HG03378 (cell line): ENCODE measurements at regions not wholly inside any gene's neighbourhood (a gene's known extent, or its start where the extent isn't known, plus 50 kb on each side); places are given as distances from the start of the nearest gene placed in this dataset.
"Not testable (repeated sequence)": the region's sequence is repeated elsewhere in the genome, so short reads cannot be mapped to it uniquely, and the experiment has no call there.

ENCODE experiments used
- ATAC-seq: cut with Tn5 transposase; IDR thresholded peaks from one replicate; pipeline ENCODE4 v1.9.1; 2021; ENCODE audit warnings: mild to moderate bottlenecking, moderate library complexity; ENCODE audit not compliant: unreplicated experiment

- ATAC-seq, result no peak
Observed at GRCh38 chr12:87439990-87440827, 589.0 kb downstream of the C12orf50 start.

DNA sequence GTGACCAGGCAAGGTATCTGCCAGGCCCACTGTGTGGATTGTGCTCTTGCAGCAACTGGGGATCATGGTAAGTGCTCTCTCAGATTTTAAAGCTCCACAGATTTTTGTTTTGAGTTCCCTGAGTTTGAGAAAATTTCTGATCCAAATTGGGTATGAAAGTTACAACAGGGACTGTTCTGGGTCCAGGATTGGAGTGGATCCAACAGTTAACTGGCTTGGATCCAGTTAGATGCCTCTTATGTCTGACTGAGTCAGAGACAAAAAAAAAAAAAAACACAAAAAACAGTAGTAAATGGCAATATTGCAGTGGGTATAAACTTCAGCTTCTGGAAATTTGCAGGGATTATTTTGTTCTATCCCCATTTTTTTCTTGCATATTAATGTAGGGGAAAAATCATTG is 598.8 kb downstream of the C12orf50 start:
- no peak for ATAC-seq

GRCh38 chr12:87428701-87429277 is 600.4 kb downstream of the C12orf50 start:
- no peak for ATAC-seq

GRCh38 chr12:87427770-87428169 is 601.4 kb downstream of the C12orf50 start:
- ATAC-seq, result no peak

DNA sequence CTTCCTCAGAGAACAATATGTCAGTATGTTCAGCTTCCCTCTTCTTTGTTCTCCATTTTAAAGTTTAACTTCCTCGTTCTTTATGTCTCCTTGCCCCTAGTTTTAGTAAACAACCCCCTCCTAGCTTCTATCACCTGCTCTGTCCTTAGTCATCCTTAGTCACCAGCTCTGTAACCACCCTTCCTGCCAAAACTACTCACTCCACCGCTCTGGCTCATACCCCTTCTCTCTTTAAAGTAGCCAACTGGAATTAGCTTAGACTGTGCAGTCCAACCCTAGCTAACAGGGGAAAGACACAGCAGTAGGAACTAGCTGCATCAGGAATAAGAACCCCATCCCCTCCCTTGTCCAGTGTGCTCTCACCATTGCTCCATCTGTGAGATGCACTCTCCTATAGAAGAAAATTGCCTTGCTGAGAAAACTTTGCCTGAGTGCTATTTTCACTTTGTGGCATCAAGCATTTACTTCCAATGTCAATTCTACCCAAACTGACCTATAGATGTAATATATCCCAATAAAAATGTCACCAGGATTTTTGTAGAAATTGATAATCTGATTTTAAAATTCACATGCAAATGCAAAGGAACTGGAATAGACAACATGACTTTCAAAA is 603.2 kb downstream of the C12orf50 start:
- ATAC-seq, result no peak

DNA sequence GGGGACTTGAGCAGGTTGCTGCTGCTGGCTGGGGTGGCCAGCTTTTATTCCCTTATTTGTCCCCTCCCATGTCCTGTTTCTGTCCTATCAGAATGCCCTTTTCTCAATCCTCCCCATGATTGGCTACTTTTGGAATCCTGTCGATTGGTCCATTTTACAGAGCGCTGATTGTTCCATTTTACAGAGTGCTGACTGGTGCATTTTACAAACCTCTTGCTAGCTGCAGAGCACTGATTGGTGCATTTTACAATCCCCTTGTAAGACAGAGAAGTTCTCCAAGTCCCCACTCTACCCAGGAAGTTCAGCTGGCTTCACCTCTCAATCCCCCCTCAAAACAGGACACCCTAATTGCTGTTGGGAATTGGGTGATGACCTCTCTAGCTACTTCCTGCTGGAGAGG is 608.0 kb downstream of the C12orf50 start:
- not testable (repeated sequence) for ATAC-seq

DNA sequence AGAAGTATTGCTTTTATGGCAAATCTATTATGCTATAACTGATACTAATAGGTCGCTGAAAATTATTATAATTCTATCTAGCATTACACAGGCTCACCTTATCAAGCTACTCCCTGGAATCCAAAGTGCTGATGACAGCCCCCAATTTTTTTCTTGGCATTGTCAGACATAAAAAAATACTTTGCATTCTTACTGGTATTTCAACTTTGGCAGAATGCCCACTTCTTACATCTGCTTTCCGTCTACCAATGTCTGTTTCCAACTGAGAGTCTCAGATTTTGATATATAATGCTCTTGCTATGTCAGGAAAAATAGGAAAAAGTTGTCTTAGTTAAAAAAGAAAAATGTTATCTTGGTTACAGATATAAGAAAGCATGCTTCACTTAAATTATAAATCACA is 615.4 kb downstream of the C12orf50 start:
- ATAC-seq, result no peak

- ATAC-seq, result no peak
Observed at GRCh38 chr12:87406926-87407325, 622.3 kb downstream of the C12orf50 start.

GRCh38 chr12:87405918-87406317 is 623.3 kb downstream of the C12orf50 start:
- no peak for ATAC-seq

GRCh38 chr12:87394168-87394567 is 635.0 kb downstream of the C12orf50 start:
- not testable (repeated sequence) for ATAC-seq

- ATAC-seq, result no peak
Observed at GRCh38 chr12:87388376-87388775, 640.8 kb downstream of the C12orf50 start.

DNA sequence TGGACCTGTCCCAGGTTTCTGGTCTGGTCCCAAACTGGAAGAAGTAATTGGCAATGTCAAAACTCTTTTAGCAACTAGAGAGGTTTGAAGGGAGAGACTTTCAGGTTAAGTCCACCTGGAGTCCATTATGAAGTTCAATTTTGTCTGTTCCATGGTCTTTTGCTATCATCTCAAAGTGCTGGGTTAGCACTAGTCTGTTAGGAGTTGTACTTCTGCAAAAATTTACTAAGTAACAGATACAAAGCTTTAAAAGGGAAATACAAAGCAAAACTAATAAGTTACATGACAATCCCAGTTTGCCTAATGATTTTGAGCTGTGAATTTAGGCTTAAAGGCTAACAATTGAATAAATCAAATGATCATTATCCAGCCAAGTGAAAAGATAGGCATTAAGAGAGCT is 643.9 kb downstream of the C12orf50 start:
- no peak for ATAC-seq

- no peak for ATAC-seq
Observed at GRCh38 chr12:87384226-87384625, 645.0 kb downstream of the C12orf50 start.

- ATAC-seq, result no peak
Observed at GRCh38 chr12:87383680-87384079, 645.5 kb downstream of the C12orf50 start.

GRCh38 chr12:87382959-87383566 is 646.1 kb downstream of the C12orf50 start:
- no peak for ATAC-seq

- ATAC-seq, result no peak
Observed at GRCh38 chr12:87382436-87382835, 646.8 kb downstream of the C12orf50 start.

- ATAC-seq, result no peak
Observed at GRCh38 chr12:87381742-87382141, 647.5 kb downstream of the C12orf50 start.

GRCh38 chr12:87378526-87378925 is 650.7 kb downstream of the C12orf50 start:
- no peak for ATAC-seq

DNA sequence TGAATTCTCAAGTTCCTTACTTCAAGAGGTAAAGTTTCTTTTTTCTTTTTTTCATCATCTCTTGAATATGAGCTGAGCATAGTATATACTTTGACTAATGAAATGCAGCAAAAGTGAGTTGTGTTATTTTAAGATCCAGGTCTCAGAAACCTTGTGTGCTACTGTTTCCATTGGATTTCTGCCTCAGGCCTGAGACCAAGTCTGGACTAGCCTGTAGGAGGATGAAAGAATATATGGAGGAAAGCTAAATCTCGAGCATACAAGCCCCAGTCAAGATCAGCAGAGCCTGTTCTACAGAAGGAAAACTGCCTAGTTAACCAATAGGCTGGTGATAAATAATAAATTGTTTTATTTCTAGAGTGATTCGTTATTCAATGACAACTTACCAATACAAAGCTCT is 652.5 kb downstream of the C12orf50 start:
- ATAC-seq, result no peak

DNA sequence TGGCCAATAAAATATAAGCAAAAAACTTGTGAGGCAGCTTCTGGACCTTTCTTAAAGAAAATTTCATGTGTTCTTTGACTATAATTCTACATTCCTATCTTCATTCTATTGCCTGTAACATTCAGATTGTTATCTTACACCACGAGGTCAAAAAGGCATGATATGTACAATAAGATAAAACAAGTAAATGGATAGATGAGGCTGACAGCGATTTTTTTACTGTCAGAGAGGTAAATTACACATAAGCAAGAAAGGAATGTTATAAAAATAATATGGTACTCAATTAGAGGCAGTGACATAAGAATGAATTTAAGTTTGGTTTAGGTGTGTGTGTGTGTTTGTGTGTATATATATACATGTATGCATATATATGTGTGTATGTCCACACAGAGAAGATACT is 660.0 kb downstream of the C12orf50 start:
- no peak for ATAC-seq

DNA sequence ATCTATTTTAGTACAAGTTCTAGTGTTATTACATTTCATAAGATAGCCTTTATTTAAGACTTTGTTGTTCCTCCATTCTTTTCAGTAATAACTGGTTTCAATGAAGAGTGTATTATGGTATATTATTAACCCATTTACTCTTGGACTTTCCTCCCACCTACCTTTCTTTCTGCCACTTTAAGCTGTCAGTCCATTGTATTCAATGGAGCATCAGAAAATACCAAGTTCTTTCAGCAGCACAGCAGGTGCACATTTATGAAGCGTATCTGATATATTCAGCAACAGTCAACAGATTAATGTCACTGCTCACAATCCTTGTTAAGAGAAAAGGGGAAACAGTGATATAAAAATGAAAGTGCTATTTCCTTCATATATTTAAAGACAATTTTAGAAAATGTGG is 660.9 kb downstream of the C12orf50 start:
- no peak for ATAC-seq

- no peak for ATAC-seq
Observed at GRCh38 chr12:87365423-87365822, 663.8 kb downstream of the C12orf50 start.
